DMS153 (cell line): ENCODE measurements at regions not wholly inside any gene's neighbourhood (a gene's known extent, or its start where the extent isn't known, plus 50 kb on each side); places are given as distances from the start of the nearest gene placed in this dataset.
"Not testable (repeated sequence)": the region's sequence is repeated elsewhere in the genome, so short reads cannot be mapped to it uniquely, and the experiment has no call there.

Experiments
- DNase-seq: peaks from one replicate; lab custom pipeline; 2025; lab: John Stamatoyannopoulos, UW

- not testable (repeated sequence) for DNase-seq
These were observed 305.3 kb upstream of the CYRIA start for GRCh38 chr2:16970948-16971347.

- no peak for DNase-seq
These were observed 296.9 kb upstream of the CYRIA start for GRCh38 chr2:16962505-16962904.

- no peak for DNase-seq
These were observed 294.9 kb upstream of the CYRIA start for GRCh38 chr2:16960579-16960978.

- no peak for DNase-seq
These were observed 292.6 kb upstream of the CYRIA start for GRCh38 chr2:16958266-16958665.

- DNase-seq, result no peak
These were observed 287.2 kb upstream of the CYRIA start for GRCh38 chr2:16952805-16953204.

GRCh38 chr2:16952368-16952767, 286.7 kb upstream of the CYRIA start:
- no peak for DNase-seq

GRCh38 chr2:16950436-16950835, 284.8 kb upstream of the CYRIA start:
- DNase-seq, result no peak

- no peak for DNase-seq
These were observed 283.1 kb upstream of the CYRIA start for GRCh38 chr2:16948710-16949109.

- DNase-seq, result peak; percentile 74
These were observed 282.4 kb upstream of the CYRIA start for GRCh38 chr2:16948053-16948452.

- no peak for DNase-seq
These were observed 277.8 kb upstream of the CYRIA start for GRCh38 chr2:16943279-16943958.

- no peak for DNase-seq
These were observed 274.6 kb upstream of the CYRIA start for GRCh38 chr2:16940214-16940613.

- no peak for DNase-seq
These were observed 274.1 kb upstream of the CYRIA start for GRCh38 chr2:16939771-16940170.

GRCh38 chr2:16933355-16933754, 267.7 kb upstream of the CYRIA start:
- DNase-seq, result no peak

GRCh38 chr2:16932826-16933225, 267.2 kb upstream of the CYRIA start:
- DNase-seq, result no peak

- DNase-seq, result no peak
These were observed 265.8 kb upstream of the CYRIA start for GRCh38 chr2:16931441-16931840.

- no peak for DNase-seq
These were observed 261.8 kb upstream of the CYRIA start for GRCh38 chr2:16927398-16927797.

GRCh38 chr2:16925145-16925544, 259.5 kb upstream of the CYRIA start:
- DNase-seq, result no peak

- not testable (repeated sequence) for DNase-seq
These were observed 249.7 kb upstream of the CYRIA start for GRCh38 chr2:16915341-16915755.

GRCh38 chr2:16911746-16912145, 246.1 kb upstream of the CYRIA start:
- DNase-seq, result no peak

GRCh38 chr2:16908656-16909055, 243.0 kb upstream of the CYRIA start:
- DNase-seq, result no peak

- DNase-seq, result no peak
These were observed 242.1 kb upstream of the CYRIA start for GRCh38 chr2:16907645-16908282.

GRCh38 chr2:16905325-16905724, 239.7 kb upstream of the CYRIA start:
- not testable (repeated sequence) for DNase-seq

GRCh38 chr2:16900405-16901025, 234.9 kb upstream of the CYRIA start:
- no peak for DNase-seq
